Retinal pigment epithelial cell (primary cell): ENCODE measurements at regions not wholly inside any gene's neighbourhood (a gene's known extent, or its start where the extent isn't known, plus 50 kb on each side); places are given as distances from the start of the nearest gene placed in this dataset.

Experiments used
- DNase-seq: peaks from one replicate; pipeline ENCODE4 v3.0.0-alpha.2; 2010; ENCODE audit warnings: low read depth
- H3K4me3 ChIP-seq: 2 replicates; pipeline ENCODE4 v1.5.1; 2011; ENCODE audit warnings: mild to moderate bottlenecking, low read length, control low read depth, moderate library complexity
- CTCF ChIP-seq: conservative IDR thresholded peaks from 2 replicates; pipeline ENCODE4 v1.5.1; 2011; ENCODE audit warnings: low read depth, low read length, control low read depth, inconsistent platforms

DNA sequence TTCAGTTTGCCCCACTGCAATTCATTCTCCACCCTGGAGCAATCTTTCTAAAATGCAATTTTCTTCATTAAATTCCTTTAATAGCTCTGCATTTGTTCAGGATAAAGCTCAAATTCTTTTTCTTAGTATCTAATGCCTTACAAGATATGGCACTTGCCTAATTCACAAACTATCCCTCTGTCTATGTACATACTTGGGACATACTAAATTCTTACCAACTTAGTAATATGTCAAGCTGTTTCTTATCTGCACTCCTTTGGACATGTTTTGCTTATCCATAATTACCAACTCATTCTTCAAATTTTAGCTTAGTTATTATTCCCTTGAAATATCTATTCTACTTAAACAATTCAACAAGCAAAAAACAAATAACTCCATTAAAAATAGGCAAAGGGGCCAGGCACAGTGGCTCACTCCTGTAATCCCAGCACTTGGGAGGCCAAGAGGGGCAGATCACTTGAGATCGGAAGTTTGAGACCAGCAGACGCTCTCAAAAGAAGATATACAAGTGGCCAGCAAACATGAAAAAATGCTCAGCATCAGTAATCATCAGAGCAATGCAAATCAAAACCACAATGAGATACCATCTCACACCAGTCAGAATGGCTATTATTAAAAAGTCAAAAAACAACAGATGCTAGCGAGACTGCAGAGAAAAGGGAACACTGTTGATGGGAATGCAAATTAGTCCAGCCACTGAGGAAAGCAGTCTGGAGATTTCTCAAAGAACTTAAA lies 96.9 kb downstream of the FAM76B start:
- H3K4me3 ChIP-seq, result no peak overlapping the region
- no peak for TF ChIP-seq CTCF
- DNase-seq, result no peak

DNA sequence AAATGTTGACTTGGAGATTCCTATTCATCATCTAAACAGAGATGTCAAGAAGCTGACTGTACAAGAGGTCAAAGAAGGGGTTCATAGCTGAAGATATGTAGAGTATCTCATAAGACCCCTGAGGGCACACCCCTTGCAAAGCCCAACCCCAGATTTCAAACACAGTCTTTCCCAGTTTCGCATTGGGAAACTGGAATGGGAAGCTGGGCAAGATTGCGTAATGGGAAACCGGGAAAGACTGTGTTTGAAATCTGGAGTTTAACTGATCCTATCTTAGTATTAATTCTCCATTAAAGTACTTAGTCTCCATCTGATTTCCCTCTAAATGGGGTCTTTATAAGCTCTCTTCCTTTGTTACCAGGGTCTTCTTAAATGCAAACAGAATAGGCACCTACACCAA lies 99.5 kb downstream of the FAM76B start:
- DNase-seq, result no peak
- H3K4me3 ChIP-seq, result no peak overlapping the region
- no peak for TF ChIP-seq CTCF

- TF ChIP-seq CTCF, result no peak
- DNase-seq, result no peak
- no peak overlapping the region for H3K4me3 ChIP-seq
These were observed 100.9 kb downstream of the FAM76B start for GRCh38 chr11:95688501-95689222.

- no peak overlapping the region for H3K4me3 ChIP-seq
- no peak for DNase-seq
- TF ChIP-seq CTCF, result no peak
These were observed 101.6 kb downstream of the FAM76B start for GRCh38 chr11:95688015-95688414.

GRCh38 chr11:95686265-95686664 lies 103.3 kb downstream of the FAM76B start:
- DNase-seq, result no peak
- TF ChIP-seq CTCF, result no peak
- H3K4me3 ChIP-seq, result no peak overlapping the region

DNA sequence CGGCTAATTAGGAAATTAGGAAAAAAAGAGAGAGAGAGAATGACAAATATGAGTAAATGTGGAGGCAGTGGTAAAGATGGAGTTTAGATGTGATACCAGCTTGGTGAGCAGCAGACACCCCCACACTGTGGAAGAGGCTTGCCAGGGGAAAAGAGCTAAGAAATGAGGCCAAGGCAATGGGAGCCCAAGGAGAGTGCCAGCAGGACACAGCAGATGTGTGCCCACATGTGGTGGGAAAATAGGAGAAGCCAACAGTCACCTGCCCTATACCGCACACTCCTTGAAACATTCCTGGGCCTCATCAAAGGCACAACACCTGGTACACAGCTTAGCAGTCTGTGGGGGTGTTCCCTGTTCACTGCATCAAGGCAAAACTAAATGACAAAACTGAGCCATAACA lies 104.9 kb downstream of the FAM76B start:
- TF ChIP-seq CTCF, result no peak
- no peak for DNase-seq
- H3K4me3 ChIP-seq, result no peak overlapping the region

- DNase-seq, result no peak
- no peak for TF ChIP-seq CTCF
- H3K4me3 ChIP-seq, result no peak overlapping the region
These were observed 105.4 kb downstream of the FAM76B start for GRCh38 chr11:95684170-95684569.
